ENCODE measurements at regions not wholly inside any gene's neighbourhood (a gene's known extent, or its start where the extent isn't known, plus 50 kb on each side); places are given as distances from the start of the nearest gene placed in this dataset.

GRCh38 chr1:38105267-38105666, 58.7 kb upstream of the POU3F1 start:
- H3K27me3 ChIP-seq (ENCODE audit: control insufficient read depth in 1 of 2, insufficient read depth in 2 of 2, low read length in 2 of 2): no peaks in the 10 kb centered on the region
- H3K4me1 ChIP-seq (ENCODE audit: control insufficient read depth, insufficient read depth, low read length): no peaks in the 10 kb centered on the region
- peaks cover 0 to 2% of the 10 kb centered on the region in 2 donors for H3K9me3 ChIP-seq (ENCODE audit: control insufficient read depth in 2 of 2, low read length in 2 of 2)
- no peak overlapping the region for H3K4me3 ChIP-seq (ENCODE audit: low read length in 2 of 2)
- no peaks in the 10 kb centered on the region for H3K36me3 ChIP-seq (ENCODE audit: control insufficient read depth in 2 of 2, insufficient read depth in 2 of 2, low read length in 2 of 2)
- no peak overlapping the region for H3K27ac ChIP-seq (ENCODE audit: low read length)
- H3K9ac ChIP-seq (ENCODE audit: low read length in 2 of 2): no peak overlapping the region

DNA sequence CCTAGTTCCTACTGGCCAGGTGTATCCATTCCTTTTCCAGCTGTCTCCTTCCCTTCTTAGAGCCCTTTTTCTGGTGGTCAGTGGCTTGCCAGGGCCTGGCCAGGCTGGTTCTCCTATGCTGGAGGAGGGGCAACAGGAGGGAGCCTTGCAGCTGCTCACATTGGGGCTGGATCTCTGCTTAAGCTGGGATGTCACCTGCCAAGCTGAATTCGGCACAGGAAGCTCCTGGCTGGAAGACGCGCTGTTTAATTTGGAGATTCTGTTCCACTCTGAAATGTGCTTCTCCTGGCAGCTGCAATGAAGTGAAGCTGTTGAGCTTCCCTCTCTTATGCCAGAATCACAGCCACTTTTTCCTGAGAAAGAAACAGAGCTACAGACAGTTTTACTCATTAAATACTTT, 56.0 kb upstream of the POU3F1 start:
- H3K9me3 ChIP-seq (ENCODE audit: control insufficient read depth in 2 of 2, low read length in 2 of 2): no peaks in the 10 kb centered on the region
- H3K36me3 ChIP-seq (ENCODE audit: control insufficient read depth in 2 of 2, insufficient read depth in 2 of 2, low read length in 2 of 2): no peaks in the 10 kb centered on the region
- H3K4me1 ChIP-seq (ENCODE audit: control insufficient read depth, insufficient read depth, low read length): no peaks in the 10 kb centered on the region
- no peak overlapping the region for H3K27ac ChIP-seq (ENCODE audit: low read length)
- no peak overlapping the region for H3K4me3 ChIP-seq (ENCODE audit: low read length in 2 of 2)
- no peak overlapping the region for H3K9ac ChIP-seq (ENCODE audit: low read length in 2 of 2)
- H3K27me3 ChIP-seq (ENCODE audit: control insufficient read depth in 1 of 2, insufficient read depth in 2 of 2, low read length in 2 of 2): peaks cover 0 to 2% of the 10 kb centered on the region in 2 donors

GRCh38 chr1:38101037-38101785, 54.6 kb upstream of the POU3F1 start:
- Histone ChIP-seq H3K27ac (ENCODE audit: low read length) (no peak overlapping the region), H3K9me3 (ENCODE audit: control insufficient read depth in 2 of 2, low read length in 2 of 2) (no peaks in the 10 kb centered on the region), H3K9ac (ENCODE audit: low read length in 2 of 2) (no peak overlapping the region), H3K4me1 (ENCODE audit: control insufficient read depth, insufficient read depth, low read length) (no peaks in the 10 kb centered on the region), H3K27me3 (ENCODE audit: control insufficient read depth in 1 of 2, insufficient read depth in 2 of 2, low read length in 2 of 2) (peaks cover 0 to 2% of the 10 kb centered on the region in 2 donors), H3K4me3 (ENCODE audit: low read length in 2 of 2) (no peak overlapping the region), H3K36me3 (ENCODE audit: control insufficient read depth in 2 of 2, insufficient read depth in 2 of 2, low read length in 2 of 2) (no peaks in the 10 kb centered on the region)

- Histone ChIP-seq H3K27me3 (ENCODE audit: control insufficient read depth in 1 of 2, insufficient read depth in 2 of 2, low read length in 2 of 2) (peaks cover 0 to 5% of the 10 kb centered on the region in 2 donors), H3K4me1 (ENCODE audit: control insufficient read depth, insufficient read depth, low read length) (no peaks in the 10 kb centered on the region), H3K4me3 (ENCODE audit: low read length in 2 of 2) (no peak overlapping the region), H3K9ac (ENCODE audit: low read length in 2 of 2) (no peak overlapping the region), H3K27ac (ENCODE audit: low read length) (no peak overlapping the region), H3K9me3 (ENCODE audit: control insufficient read depth in 2 of 2, low read length in 2 of 2) (no peaks in the 10 kb centered on the region), H3K36me3 (ENCODE audit: control insufficient read depth in 2 of 2, insufficient read depth in 2 of 2, low read length in 2 of 2) (no peaks in the 10 kb centered on the region)
Measured at GRCh38 chr1:38098101-38098847, 51.7 kb upstream of the POU3F1 start.

GRCh38 chr1:38097284-38097898, 50.8 kb upstream of the POU3F1 start:
- no peaks in the 10 kb centered on the region for H3K36me3 ChIP-seq (ENCODE audit: control insufficient read depth in 2 of 2, insufficient read depth in 2 of 2, low read length in 2 of 2)
- no peak overlapping the region for H3K9ac ChIP-seq (ENCODE audit: low read length in 2 of 2)
- H3K9me3 ChIP-seq (ENCODE audit: control insufficient read depth in 2 of 2, low read length in 2 of 2): no peaks in the 10 kb centered on the region
- H3K4me1 ChIP-seq (ENCODE audit: control insufficient read depth, insufficient read depth, low read length): no peaks in the 10 kb centered on the region
- peaks cover 0 to 5% of the 10 kb centered on the region in 2 donors for H3K27me3 ChIP-seq (ENCODE audit: control insufficient read depth in 1 of 2, insufficient read depth in 2 of 2, low read length in 2 of 2)
- no peak overlapping the region for H3K4me3 ChIP-seq (ENCODE audit: low read length in 2 of 2)
- H3K27ac ChIP-seq (ENCODE audit: low read length): no peak overlapping the region
